Inferior parietal cortex (tissue), 1 donor: ENCODE measurements at regions not wholly inside any gene's neighbourhood (a gene's known extent, or its start where the extent isn't known, plus 50 kb on each side); places are given as distances from the start of the nearest gene placed in this dataset.
"Not testable (repeated sequence)": the region's sequence is repeated elsewhere in the genome, so short reads cannot be mapped to it uniquely, and the experiment has no call there.

Experiments used
- DNase-seq: peaks from one replicate; pipeline ENCODE4 v3.0.0-alpha.2; 2016; ENCODE audit errors: extremely low spot score

DNA sequence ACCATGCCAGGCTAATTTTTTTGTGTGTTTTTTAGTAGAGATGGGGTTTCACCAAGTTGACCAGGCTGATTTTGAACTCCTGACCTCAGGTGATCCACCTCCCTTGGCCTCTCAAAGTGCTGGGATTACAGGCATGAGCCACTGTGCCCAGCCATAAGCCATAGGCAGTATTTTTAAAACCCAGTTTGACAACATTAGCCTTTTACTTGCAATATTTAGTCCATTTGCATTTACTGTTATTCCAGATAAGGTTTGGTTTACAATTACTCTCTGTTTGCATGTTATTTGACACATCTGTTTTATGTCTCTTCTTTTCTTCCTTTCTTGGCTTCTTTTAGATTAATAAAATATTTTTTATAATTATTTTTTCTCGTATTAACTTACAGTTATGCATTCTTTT, 83.6 kb upstream of the EPHB3 start:
- no peak for DNase-seq

DNA sequence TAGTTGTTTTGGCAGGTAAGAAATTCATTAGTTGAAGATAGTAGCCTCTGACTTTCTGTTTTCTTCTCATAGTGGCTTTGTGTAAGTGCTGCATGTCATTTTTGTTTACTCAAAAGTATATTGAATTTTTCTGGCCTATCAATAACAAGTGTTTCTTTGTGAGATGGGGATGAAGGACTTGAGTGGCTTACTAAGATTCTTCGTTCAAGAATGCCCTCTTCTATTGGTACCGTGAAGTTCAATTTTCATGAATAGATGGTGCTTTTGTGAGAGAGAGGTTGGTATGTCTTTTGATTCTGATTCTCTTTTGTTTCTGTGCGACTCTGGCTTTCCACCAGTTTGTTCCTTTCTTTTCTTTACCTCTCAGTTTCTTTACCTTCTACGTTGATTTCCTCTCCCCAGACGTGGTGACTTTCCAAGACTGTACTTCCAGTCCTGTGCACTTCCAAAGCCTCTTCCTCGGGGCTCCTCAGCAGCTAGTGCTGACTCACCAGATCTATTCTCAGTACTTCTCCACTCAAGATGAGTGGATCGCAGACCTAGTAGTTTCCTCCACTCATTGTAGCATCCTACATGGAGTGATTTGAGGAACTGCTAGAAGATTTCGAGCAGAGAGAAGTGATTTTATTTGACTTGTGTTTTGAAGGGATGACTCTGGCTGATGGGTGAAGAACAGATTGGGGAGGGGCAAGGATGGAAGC, 82.0 kb upstream of the EPHB3 start:
- DNase-seq = no peak

DNA sequence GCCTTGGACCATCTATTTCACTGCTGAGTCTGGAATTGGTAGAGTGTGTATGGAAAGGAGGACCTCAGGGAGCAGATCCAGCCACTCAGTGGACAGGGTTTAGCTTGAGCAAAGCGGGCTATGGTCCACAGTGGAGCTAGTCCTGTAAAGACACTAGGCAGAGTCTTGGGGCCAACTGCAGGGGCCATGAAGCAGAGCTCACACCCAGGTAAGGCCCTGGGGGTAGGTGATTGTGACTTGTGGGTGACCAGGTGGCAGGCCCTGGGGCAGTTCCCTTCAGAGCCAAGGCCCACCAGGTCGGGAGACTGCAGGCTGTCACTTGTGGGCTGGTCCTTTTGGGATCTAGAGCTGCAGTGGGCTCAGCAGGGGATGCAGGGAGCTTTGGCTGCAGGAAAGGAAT, 80.8 kb upstream of the EPHB3 start:
- no peak for DNase-seq

DNA sequence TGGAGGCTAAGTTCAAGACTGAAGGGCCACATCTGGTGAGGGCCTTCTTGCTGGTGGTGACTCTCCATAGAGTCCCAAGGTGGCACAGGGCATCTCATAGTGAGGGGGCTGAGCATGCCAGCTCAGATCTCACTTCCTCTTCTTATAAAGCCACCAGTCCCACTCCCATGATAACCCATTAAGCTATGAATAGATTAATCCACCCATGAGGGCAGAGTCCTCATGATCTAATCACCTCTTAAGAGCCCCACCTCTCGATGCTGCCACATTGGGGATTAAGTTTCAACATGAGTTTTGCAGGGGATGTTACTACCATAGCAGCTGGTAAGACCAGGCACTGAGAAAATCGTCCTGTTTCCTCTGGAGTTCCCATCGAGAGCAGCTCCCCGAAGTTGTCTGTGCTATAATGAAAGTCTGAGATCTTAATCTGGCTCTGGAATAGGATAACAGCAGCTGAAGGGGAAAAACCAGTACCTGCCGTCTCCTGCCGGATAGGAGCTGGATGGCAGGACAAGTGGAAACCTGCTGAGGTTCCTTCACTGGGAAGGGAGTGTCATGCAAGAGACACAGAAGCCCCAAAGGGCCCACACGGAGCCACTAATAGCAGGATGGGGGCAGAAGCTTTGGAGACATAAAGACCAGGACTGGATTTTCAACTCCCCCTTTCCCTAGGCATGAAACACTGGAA, 79.5 kb upstream of the EPHB3 start:
- no peak for DNase-seq

DNA sequence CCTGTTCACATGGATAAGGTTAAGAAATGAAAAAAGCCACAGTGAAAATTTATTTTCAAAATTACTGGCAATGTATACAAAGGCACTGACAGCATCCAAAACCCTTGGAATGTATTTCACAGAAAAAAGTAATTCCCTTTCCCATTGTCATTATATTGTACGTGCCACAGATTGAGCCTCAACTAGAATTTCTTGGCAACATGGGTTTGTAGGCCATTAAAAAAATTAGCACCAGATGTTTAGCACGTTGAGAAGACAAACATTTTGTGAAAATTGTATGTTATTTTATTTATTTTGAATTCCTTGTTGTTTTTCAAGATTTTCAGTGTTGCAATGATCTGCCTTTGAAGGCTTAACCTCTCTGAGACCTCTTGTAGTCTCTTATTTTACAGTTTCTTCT, 76.3 kb upstream of the EPHB3 start:
- no peak for DNase-seq

DNA sequence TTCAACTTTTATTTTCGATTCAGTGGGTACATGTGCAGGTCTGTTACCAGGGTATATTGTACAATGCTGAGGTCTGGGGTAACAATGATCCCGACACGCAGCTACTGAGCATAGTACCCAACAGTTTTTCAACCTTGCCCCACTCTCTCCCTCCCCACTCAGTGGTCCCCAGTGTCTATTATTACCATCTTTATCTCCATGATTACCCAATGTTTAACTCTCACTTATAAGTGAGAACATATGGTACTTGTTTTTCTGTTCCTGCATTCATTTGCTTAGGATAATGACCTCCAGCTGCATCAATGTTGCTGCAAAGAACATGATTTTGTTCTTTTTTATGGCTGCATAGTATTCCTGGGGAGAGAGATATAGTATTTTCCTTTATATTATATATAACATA, 75.7 kb upstream of the EPHB3 start:
- no peak for DNase-seq

DNA sequence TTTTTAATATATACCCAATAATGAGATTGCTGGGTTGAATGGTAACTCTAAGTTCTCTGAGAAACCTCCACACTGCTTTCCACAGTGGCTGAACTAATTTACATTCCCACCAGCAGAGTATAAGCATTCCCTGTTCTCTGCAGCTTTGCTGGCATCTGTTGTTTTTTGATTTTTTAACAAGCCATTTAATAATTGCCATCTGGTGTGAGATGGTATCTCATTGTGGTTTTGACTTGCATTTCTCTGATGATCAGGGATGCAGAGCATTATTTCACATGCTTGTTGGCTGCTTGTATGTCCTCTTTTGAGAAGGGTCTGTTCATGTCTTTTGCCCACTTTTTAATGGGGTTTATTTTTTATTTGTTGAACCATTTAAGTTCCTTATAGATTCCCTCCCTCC, 75.0 kb upstream of the EPHB3 start:
- no peak for DNase-seq

DNA sequence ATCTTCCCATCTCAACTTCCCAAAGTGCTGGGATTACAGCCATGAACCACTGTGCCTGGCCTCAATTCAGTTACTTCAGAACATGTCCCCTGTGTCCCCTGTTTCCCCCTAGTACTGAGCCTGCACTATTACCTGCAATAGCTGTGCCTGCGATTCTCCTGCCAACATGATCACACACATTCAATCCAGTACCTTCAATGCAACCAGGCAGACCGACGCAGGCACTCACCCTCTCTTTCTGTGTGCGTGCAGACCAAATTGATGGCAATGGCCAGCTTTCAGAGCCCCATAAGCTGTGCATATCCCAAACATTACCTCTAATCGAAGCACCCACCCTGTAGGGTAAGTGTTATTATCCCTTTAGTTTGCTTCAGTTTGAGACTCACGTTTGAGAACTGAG, 73.0 kb upstream of the EPHB3 start:
- DNase-seq = no peak

DNA sequence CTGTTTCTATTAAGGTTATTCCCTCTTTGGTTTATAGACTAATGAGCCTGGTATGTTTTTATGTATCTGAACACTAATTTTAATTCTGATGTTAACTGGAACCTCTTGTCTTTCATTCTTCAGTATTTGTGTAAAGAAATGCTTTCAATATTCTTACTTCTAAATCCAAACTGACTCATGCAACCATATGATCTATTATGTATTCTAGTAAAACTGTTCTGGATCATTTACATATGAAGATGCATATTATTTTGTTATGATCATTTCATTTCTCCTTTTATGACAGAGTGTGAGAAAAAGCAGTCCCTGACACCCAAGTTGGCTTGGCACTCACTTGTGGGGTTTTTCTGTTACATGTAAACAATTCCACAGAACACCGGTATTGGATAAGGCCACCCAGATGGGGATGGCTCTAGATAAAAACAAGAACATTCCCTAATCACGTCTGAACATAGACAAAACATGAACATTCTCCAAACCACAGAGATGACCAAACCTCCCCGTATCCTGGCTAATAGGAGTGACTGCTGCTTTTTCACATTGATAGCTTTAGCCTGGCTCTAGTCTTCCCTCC, 72.2 kb upstream of the EPHB3 start:
- DNase-seq = no peak

DNA sequence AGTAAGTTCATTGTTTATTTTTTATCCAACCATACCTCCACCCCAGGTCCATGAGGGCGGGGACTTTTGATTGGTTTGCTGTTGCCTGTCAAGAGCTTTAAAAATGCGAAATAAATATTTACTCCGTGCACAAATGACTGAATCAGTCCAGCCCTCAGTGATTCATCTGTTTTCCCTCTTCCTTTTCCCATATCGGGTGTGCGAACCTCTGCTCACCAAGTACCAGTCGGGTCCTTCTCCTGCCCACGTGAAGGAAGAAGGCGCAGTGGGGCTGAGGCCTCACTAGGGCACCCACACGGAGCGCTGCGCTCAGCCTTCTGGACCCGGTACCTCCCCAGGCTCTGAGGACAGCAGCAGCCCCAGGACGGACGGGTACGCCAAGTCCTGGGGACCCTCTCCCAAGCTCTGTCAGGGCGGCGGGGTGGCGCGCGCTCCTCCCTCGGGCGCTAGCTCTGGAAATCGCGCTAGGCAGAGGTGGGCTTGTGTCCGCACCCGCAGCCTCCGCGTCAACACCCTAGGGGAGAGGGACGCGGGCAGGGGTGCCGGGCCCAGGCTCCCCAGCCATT, 70.5 kb upstream of the EPHB3 start:
- DNase-seq = no peak

DNA sequence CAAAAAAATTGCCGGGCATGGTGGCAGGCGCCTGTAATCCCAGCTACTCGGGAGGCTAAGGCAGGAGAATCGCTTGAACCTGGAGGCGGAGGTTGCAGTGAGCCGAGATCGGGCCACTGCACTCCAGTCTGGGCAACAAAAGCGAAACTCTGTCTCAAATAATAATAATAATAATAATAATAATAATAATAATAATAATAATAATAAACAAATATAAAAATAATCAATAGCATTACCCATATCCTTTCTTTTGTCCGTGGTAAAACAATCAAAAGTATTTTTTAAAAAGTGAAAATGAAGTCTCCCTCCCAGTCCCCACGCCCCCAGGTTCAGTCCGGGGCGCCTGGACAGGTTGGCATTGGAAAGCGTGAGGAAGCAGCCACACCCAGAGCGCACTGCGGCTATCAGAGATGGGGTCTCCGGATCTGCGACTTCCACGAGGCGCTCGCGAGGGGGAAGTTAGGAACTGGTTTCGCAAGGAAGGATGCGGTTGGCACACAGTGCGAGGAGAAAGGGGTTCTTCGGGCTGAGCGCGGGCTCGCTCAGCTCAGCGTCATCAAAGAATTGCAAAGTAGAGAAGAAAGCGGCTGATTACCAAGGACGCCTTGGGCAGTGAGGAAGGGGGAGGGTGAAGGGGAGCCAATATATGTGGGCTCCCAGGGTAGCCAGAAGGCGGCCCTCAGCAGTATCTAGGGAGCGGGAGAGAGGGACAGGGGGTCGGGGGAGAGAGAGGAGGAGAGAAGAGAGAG, 69.5 kb upstream of the EPHB3 start:
- no peak for DNase-seq

DNA sequence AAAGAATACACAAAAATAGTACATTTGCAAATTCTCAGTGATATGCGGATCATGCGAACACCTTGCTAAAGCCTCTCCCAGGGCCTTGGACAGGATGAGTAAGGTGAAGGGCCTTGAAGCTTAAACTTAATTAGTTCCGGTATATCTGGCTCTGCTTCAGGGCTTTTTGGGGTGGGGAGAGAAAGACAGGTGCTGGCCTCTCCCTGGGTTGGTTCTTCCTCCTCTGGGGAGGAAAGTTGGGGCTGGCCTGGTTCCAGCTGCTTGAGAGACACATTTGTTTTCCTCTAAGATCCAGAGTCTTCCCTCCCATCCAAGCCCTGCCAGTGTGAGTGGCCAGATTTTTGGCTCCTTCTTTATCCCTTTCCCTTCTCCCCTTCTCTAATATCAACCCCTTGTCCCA, 64.7 kb upstream of the EPHB3 start:
- DNase-seq = no peak

DNA sequence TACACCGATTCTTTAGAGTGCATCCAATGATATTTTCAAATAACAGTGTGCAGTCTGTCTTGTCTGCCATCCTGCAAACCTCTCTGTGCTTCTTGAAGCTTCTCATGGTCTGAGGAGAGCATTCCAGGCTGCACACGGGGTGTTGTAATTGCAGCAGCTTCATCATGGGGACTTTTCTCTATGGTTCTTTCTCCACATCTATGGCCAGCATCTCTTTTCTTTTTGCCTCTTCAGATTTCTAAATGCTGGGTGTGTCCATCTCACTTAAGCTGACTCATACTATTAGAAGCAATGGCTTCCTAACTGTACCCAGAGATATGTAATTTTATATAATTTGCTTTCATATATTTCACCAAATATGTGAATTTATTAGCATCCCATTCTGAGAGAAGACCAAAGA, 63.8 kb upstream of the EPHB3 start:
- no peak for DNase-seq

DNA sequence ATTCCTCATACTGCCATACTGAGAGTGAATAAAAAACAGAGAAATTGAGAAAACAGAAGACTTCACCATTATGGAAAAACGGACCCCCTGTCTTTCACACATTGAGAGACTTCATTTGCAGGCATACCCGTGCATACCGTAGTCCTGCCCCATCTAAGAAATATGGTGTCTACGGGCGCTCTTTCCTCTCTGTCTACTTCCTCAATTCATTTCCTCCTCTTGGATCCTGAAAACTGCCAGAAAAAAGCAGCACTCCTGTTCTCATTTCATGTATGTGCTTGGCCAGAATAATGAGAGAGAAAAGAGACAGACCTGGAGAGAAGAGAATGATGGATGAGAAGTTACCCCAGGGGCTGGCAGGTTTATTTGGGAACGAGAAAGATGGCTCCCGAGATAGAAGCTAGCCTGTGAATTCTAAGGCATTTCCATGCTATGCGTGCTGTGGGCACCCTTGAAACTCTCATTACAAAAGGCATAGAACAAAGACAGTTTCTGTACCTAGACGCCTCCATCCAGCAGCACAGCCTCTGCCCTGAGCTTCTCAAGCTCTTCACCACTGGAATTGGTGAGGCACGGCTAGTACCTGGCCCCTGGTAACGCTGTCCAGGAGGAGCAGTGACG, 62.5 kb upstream of the EPHB3 start:
- DNase-seq = no peak

DNA sequence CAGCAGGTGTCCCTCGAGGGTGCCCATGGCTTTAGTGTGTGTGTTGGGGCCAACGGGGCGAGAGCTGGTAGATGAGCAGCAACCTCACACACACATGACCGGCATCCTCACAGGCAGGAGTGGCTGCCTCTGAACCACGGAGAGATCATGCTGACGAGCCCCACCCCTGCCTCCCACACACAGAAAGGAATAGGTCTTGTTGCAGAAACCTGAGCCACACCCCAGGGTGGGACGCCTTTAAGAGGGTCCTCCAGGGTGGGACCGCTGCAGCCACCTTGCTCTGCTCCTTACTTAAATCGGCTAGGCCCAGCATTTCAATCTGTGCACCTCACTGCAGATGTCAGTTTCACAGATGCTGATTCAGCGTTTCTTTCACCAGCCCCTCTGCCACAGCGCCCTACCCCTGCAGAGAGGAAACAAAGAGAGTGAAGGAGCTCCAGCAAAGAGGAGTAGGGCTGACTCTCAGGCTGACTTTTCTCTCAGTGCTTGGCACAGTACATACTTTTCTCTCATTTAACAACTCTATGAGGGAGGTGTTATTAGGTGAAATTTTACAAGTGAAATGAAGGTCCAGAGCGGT, 61.2 kb upstream of the EPHB3 start:
- no peak for DNase-seq

DNA sequence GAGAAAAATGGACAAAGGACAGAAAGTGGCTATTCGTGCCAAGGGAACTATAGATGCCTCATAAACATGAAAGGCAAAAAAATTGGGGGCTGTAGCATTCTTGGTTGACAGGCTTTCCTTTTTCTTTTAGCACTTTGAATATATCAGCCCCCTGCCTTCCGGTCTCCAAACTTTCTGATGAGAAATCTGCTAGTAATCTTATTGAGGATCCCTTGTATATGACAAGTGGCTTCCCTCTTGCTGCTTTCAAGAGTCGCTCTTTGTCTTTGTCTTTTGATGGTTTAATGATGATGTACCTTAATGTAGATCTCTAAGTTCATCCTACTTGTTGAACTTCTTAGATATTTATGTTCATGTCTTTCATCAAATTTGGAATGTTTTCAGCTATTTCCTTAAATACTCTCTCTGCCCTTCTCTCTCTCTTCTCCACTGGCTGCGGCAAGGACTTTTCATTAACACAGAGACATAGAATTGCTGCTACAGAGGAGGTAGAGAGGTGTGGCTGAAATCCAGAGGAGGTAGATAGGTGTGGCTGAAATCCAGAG, 59.4 kb upstream of the EPHB3 start:
- no peak for DNase-seq

DNA sequence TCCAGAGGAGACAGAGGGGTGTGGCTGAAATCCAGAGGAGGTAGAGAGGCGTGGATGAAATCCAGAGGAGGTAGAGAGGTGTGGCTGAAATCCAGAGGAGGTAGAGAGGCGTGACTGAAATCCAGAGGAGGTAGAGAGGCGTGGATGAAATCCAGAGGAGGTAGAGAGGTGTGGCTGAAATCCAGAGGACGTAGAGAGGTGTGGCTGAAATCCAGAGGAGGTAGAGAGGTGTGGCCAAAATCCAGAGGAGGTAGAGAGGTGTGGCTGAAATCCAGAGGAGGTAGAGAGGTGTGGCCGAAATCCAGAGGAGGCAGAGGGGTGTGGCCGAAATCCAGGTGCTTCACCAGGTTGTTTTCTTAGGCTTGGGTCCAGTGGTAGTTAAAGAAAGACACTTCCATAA, 58.7 kb upstream of the EPHB3 start:
- DNase-seq = not testable (repeated sequence)

DNA sequence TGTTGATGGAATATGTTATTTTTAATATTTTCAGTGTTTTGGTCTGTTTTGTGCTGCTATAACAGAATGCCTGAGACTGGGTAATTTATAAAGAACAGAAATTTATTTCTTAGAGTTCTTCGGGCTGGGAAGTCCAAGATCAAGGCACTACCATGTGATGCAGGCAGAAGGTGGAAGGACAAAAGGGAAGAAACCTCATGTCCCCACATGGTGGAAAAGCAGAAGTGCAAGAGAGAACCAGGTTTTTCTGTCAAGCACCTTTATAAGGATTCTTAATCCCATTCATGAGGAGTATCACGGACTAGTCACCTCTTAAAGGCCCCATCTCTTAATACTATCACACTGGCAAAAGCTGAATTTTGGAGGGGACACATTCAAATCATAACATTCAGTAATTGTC, 57.9 kb upstream of the EPHB3 start:
- DNase-seq = no peak

DNA sequence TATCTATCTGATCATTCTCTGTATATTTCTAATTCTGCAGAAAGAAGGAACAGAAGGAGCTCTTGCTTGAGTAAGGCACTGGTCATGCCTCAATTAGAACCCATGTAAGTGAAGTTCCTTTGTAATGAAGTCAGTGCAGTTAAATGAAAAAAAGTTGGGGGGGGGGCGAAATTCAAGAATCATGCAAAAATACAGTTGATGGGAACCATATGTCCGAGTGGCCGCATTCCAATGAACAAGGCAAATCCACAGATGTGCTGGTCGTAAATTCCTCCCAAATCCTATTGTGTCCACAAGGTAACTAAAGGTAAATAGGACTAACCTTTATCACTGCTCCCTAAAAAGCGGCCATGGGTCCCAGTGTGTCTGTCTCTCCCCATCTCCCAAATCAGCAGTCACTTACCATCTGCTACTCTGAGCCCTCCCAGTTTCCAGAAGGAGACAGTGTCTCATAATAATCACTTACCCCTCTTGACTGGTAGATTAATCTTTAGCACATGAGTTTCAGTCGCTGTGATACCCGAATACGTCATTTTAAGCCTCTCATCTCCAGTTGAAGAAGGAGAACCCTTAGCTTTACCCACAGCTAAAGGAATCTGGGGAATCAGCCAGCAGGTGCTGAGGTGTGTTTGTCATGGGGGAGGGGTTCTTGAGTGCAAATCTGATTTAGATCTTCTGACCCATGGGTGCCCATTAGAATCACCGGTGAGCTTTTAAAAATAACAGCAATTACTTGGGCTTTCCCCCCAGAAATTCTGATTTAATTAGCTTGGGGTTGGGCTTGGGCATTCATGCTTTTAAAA, 56.3 kb upstream of the EPHB3 start:
- no peak for DNase-seq

DNA sequence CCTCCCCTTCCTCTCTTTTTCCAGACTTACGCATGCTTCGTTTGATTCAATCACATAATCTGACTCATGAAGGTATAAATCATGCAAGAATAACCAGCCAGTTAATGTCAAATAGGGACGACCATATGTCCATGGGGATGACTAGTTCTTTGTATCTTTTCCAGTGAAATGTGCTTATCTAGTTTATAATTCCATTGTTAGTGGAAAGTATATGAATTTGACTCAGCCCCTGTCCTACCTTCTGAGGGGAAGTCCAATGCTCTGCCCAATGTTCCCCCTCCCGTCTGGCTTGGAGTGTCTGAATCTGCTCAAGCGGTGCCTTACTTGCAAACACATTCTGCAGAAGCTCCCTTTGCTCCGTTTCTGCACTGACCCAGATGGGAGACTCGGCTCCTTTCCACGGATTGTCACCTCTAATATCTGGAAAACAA, 55.0 kb upstream of the EPHB3 start:
- no peak for DNase-seq
